Thoracic aorta (tissue), 2 donors: ENCODE measurements at regions not wholly inside any gene's neighbourhood (a gene's known extent, or its start where the extent isn't known, plus 50 kb on each side); places are given as distances from the start of the nearest gene placed in this dataset.

Experiments used
- ATAC-seq: fragments of 150-250 bp; one replicate; pipeline ENCODE4 v1.8.0; 2017; ENCODE audit warnings: low read depth; ENCODE audit not compliant: insufficient number of reproducible peaks, low FRiP score
- DNase-seq: peaks from one replicate; pipeline ENCODE4 v3.0.0-alpha.2; 2020; ENCODE audit warnings: low spot score
- H3K27ac ChIP-seq, 2 donors: fragments of 200-600 bp; sonication (generic); 1 replicate in 1 of 2; 2 replicates in 1 of 2; pipeline ENCODE4 v1.5.1; 2016; ENCODE audit warnings: mild to moderate bottlenecking in 2 of 2, moderate library complexity in 2 of 2
- H3K27me3 ChIP-seq: fragments of 200-600 bp; sonication (generic); replicated peaks from 2 replicates; pipeline ENCODE4 v1.6.0; 2016; ENCODE audit warnings: mild to moderate bottlenecking; ENCODE audit not compliant: insufficient read depth
- H3K36me3 ChIP-seq: fragments of 200-600 bp; sonication (generic); one replicate; pipeline ENCODE4 v1.5.1; 2016
- H3K4me1 ChIP-seq, 2 donors: fragments of 200-600 bp; sonication (generic); 1 replicate in 1 of 2; 2 replicates in 1 of 2; pipeline versions ENCODE4 v1.5.1 to v1.6.0; 2016; ENCODE audit warnings: low read depth in 2 of 2, mild to moderate bottlenecking in 1 of 2; ENCODE audit not compliant: control insufficient read depth in 1 of 2
- H3K4me3 ChIP-seq: fragments of 200-600 bp; sonication (generic); 2 replicates; pipeline ENCODE4 v1.5.1; 2016; ENCODE audit warnings: mild to moderate bottlenecking
- H3K9me3 ChIP-seq: fragments of 200-600 bp; sonication (generic); 2 replicates; pipeline ENCODE4 v1.5.1; 2016
- CTCF ChIP-seq: fragments of 200-600 bp; sonication (generic); IDR thresholded peaks from one replicate; pipeline ENCODE4 v1.5.1; 2019; ENCODE audit warnings: antibody characterized with exemption

- Histone ChIP-seq H3K9me3 (no peaks in the 10 kb centered on the region), H3K4me3 (no peak overlapping the region), H3K36me3 (no peaks in the 10 kb centered on the region), H3K27ac (peak overlapping the region; percentile 69 to 87), H3K4me1 (peaks cover 23 to 67% of the 10 kb centered on the region in 2 donors), H3K27me3 (no peaks in the 10 kb centered on the region)
- ATAC-seq: no peak
- TF ChIP-seq CTCF: no peak
- DNase-seq: no peak
Measured at GRCh38 chr3:43870844-43871626, 180.3 kb downstream of the ABHD5 start.

GRCh38 chr3:43871627-43872245 lies 181.0 kb downstream of the ABHD5 start:
- Histone ChIP-seq H3K4me3 (no peak overlapping the region), H3K4me1 (peaks cover 23 to 62% of the 10 kb centered on the region in 2 donors), H3K9me3 (no peaks in the 10 kb centered on the region), H3K27me3 (no peaks in the 10 kb centered on the region), H3K36me3 (no peaks in the 10 kb centered on the region), H3K27ac (peak overlapping the region; percentile 69 to 87)
- no peak for TF ChIP-seq CTCF
- ATAC-seq (no peak), DNase-seq (no peak)

GRCh38 chr3:43872301-43872700 lies 181.6 kb downstream of the ABHD5 start:
- peak overlapping the region; percentile 69 to 87 for H3K27ac ChIP-seq

GRCh38 chr3:43872901-43873300 lies 182.2 kb downstream of the ABHD5 start:
- Histone ChIP-seq H3K27me3 (no peaks in the 10 kb centered on the region), H3K27ac (no peak overlapping the region), H3K4me3 (no peak overlapping the region), H3K4me1 (peaks cover 23 to 53% of the 10 kb centered on the region in 2 donors), H3K9me3 (no peaks in the 10 kb centered on the region), H3K36me3 (no peaks in the 10 kb centered on the region)
- ATAC-seq (no peak), DNase-seq (no peak)
- TF ChIP-seq CTCF: no peak

More at GRCh38 chr3:43872301-43872700, 181.6 kb downstream of the ABHD5 start:
- DNase-seq (no peak), ATAC-seq (peak; percentile 67)
- Histone ChIP-seq H3K4me1 (peaks cover 23 to 59% of the 10 kb centered on the region in 2 donors), H3K4me3 (no peak overlapping the region), H3K36me3 (no peaks in the 10 kb centered on the region), H3K27me3 (no peaks in the 10 kb centered on the region), H3K9me3 (no peaks in the 10 kb centered on the region)
- no peak for TF ChIP-seq CTCF

- ATAC-seq: no peak
- DNase-seq: no peak
- H3K36me3 ChIP-seq: no peaks in the 10 kb centered on the region
- H3K4me1 ChIP-seq: peaks cover 23 to 51% of the 10 kb centered on the region in 2 donors
- no peaks in the 10 kb centered on the region for H3K27me3 ChIP-seq
- no peak for TF ChIP-seq CTCF
- no peaks in the 10 kb centered on the region for H3K9me3 ChIP-seq
- no peak overlapping the region for H3K27ac ChIP-seq
- H3K4me3 ChIP-seq: no peak overlapping the region
Measured at GRCh38 chr3:43873723-43874122, 183.0 kb downstream of the ABHD5 start.
